ENCODE measurements at regions not wholly inside any gene's neighbourhood (a gene's known extent, or its start where the extent isn't known, plus 50 kb on each side); places are given as distances from the start of the nearest gene placed in this dataset.

DNA sequence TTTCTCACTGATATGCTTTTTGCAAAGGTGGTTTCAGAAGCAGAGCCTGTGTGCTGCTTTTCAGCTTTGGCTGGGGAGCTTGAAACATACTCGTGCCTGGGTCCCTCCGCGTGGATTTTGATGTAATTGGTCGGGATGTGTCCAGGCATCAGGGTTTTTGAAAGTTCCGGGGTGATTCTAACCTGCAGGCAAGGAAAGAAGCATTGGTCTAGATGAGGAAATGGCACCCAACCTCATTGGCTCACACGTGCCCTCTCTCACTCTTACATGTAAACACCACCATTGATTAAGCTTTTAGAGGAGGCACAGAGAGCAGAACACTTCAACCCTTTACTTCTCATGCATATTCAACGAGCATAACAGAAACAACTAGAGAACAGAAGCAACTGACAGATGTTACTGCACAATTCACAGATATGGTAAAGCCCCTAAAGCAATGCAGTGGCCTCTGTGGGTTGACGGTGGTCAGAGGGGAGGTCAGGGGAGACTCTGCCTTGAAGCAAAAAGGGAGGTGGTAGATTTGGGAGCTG lies 112.1 kb downstream of the TLR5 start:
- H3K27ac ChIP-seq: no peak overlapping the region
- TF ChIP-seq ZFX (IDR thresholded peaks at IDR 0.05) (no peak), CTCF (conservative IDR thresholded peaks at IDR 0.05) (no peak)

DNA sequence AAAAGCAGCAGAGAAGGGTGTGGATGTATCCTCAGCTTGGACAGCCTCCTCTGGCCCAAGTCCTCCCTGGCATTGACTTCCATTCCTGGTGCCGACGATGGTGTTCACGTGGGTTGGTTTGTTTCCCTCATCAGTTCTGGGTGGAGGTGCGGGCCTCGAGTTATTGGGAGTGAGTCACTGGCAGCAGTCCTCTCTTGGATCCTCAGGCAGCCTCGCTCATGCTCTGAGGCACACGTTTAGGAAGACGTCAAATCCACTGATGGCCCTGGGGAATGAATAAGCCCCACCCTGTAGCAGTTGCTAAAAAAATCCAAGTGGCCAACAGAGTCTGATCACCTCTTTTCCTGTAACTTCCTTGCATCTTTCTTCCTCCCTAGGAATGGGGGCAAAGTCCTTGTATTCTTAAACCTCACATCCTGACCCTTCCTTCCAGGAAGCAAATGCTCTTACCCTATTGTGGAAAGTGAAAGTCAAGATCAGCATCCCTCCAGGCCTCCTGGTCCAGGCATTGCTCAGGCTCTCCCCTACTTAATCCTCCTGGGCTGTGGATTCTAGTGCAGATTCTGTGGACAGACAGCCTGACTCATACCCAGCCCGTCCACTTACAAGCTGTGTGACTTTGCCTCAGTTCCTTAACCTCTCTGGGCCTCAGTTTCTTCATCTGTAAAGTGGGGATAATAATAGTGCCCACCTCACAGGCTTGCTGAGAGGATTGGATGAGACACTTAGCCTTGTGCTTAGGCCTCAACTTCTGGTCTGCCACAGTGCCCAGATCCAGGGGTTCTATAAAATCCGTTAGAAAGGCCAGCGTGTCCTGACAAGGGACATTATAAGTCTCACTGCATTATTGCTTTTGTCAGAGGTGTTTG lies 111.1 kb downstream of the TLR5 start:
- no peak for TF ChIP-seq CTCF (conservative IDR thresholded peaks at IDR 0.05)
- TF ChIP-seq ZFX (IDR thresholded peaks at IDR 0.05): no peak
- H3K27ac ChIP-seq: no peak overlapping the region

GRCh38 chr1:223033658-223034057 lies 109.4 kb downstream of the TLR5 start:
- TF ChIP-seq ZFX (IDR thresholded peaks at IDR 0.05) (no peak), CTCF (conservative IDR thresholded peaks at IDR 0.05) (no peak)
- H3K27ac ChIP-seq: no peak overlapping the region

DNA sequence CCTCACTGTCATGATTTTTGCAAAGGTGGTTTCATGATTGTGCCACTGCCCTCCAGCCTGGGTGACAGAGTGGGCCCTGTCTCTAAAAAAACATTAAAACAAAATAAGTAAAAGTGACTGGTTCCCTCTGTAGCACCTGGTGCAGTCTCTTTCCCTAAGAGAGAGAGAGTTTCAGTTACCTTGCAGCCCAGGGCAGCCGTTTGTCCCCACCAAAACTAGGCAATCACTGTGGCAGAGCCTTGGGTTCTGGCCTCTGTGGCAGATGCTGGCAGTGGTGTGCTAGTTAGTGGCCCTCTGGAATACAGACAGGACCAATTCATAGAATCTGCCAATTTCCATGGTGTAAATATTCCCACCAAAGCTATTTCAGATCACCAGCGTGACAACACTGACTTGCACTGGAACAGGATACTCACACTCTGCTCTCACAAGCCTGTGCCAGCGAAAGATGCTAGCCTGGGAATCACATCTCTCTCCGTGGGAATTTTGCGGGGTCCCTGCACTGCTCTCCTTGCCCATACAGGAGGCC lies 108.7 kb downstream of the TLR5 start:
- TF ChIP-seq CTCF (conservative IDR thresholded peaks at IDR 0.05) (no peak), ZFX (IDR thresholded peaks at IDR 0.05) (no peak)
- no peak overlapping the region for H3K27ac ChIP-seq

DNA sequence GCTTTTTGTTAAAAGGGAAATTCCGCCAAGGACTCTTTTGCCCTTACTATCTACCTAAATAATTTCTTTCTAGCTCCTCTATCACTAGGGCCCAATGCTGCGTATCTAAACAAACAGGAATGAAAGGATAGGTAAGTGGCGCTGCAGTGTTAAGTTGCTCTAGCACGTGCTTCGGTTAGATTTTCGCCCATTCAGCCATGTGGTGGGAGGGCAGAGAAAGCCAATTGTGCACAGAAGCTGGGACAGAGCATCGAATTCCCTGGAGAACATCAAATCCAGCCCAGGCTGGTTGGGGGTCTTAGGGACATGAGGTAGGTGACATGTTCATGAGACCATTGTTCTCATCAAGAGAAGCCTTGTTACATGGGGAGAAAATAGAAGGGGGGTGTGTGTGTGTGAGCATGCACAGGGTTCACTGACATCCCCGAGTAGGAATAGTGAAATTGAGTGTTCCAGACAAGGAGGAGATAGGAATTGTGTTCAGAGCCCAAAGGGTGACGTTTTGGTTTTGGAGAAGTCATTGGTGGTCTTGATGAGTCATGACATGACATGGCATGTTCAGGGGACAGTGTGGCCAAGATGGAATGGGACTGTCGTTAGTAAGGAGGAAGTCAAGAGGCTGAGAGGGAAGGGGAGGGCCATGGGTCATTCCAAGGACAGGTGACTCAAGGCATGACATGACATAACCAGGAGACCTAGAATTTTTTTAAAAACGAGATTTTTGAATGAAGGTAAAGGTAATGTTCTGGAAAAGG lies 107.1 kb downstream of the TLR5 start:
- TF ChIP-seq ZFX (IDR thresholded peaks at IDR 0.05) (no peak), CTCF (conservative IDR thresholded peaks at IDR 0.05) (no peak)
- H3K27ac ChIP-seq: no peak overlapping the region

DNA sequence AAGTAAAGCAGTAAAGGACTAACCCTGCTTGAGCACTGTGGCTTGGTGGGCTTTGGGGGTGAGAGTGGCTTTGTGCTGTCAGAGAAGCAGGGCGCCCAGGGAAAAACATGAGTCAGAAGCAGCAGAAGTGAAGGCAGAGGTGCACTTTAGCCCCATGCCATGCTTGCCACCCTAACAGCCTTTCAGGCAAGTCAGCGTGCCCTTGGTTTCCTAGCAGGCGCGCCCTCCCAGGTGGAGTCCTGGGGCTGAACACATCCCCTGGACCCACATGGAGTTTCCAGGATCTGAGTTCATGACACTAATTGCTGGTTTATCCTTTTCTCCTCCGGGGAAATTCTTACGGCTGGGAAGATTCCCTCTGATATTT lies 106.6 kb downstream of the TLR5 start:
- TF ChIP-seq CTCF (conservative IDR thresholded peaks at IDR 0.05) (no peak), ZFX (IDR thresholded peaks at IDR 0.05) (no peak)
- H3K27ac ChIP-seq: no peak overlapping the region

DNA sequence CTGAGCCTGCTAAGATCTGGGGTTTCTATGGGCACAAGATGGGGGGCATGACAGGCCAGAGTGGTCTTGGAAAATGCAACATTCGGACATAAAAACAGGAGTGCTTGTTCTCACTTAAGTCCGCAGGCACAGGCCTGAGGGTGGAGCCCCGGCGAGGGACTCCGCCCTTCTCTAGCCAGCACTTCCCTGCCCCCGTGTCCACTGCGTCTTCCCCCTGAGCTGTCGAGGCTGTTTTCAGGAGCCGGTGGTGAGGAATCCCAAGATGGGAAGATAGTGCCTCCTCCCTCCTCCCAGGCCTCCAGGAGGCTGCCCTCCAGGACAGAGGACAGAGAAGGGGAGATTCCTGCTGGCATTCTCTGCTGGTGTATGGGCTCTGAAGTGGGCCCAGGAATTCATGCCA lies 105.2 kb downstream of the TLR5 start:
- no peak for TF ChIP-seq CTCF (conservative IDR thresholded peaks at IDR 0.05)
- TF ChIP-seq ZFX (IDR thresholded peaks at IDR 0.05): no peak
- no peak overlapping the region for H3K27ac ChIP-seq
